ENCODE measurements at regions not wholly inside any gene's neighbourhood (a gene's known extent, or its start where the extent isn't known, plus 50 kb on each side); places are given as distances from the start of the nearest gene placed in this dataset.

- no peak for DNase-seq
These were observed 133.2 kb upstream of the ZNF618 start for GRCh38 chr9:113742878-113743277.

GRCh38 chr9:113746486-113746885 lies 129.6 kb upstream of the ZNF618 start:
- no peak for DNase-seq

- DNase-seq, result no peak
These were observed 128.0 kb upstream of the ZNF618 start for GRCh38 chr9:113748135-113748534.

GRCh38 chr9:113753398-113754119 lies 122.5 kb upstream of the ZNF618 start:
- DNase-seq, result no peak

- no peak for DNase-seq
These were observed 121.4 kb upstream of the ZNF618 start for GRCh38 chr9:113754739-113755138.

GRCh38 chr9:113755433-113755832 lies 120.7 kb upstream of the ZNF618 start:
- no peak for DNase-seq

- DNase-seq, result no peak
These were observed 119.5 kb upstream of the ZNF618 start for GRCh38 chr9:113756476-113757192.

- no peak for DNase-seq
These were observed 112.7 kb upstream of the ZNF618 start for GRCh38 chr9:113763429-113763828.

GRCh38 chr9:113764572-113764971 lies 111.5 kb upstream of the ZNF618 start:
- DNase-seq, result no peak

- DNase-seq, result no peak
These were observed 106.7 kb upstream of the ZNF618 start for GRCh38 chr9:113769412-113769811.

- no peak for DNase-seq
These were observed 105.7 kb upstream of the ZNF618 start for GRCh38 chr9:113770396-113770795.

GRCh38 chr9:113771199-113771598 lies 104.9 kb upstream of the ZNF618 start:
- DNase-seq, result no peak

- no peak for DNase-seq
These were observed 103.8 kb upstream of the ZNF618 start for GRCh38 chr9:113772121-113772810.

GRCh38 chr9:113774963-113775362 lies 101.1 kb upstream of the ZNF618 start:
- no peak for DNase-seq

- DNase-seq, result no peak
These were observed 100.4 kb upstream of the ZNF618 start for GRCh38 chr9:113775749-113776148.

- DNase-seq, result no peak
These were observed 99.9 kb upstream of the ZNF618 start for GRCh38 chr9:113776194-113776593.

GRCh38 chr9:113781381-113781780 lies 94.7 kb upstream of the ZNF618 start:
- no peak for DNase-seq

GRCh38 chr9:113781896-113782295 lies 94.2 kb upstream of the ZNF618 start:
- DNase-seq, result no peak

GRCh38 chr9:113783475-113783874 lies 92.6 kb upstream of the ZNF618 start:
- DNase-seq, result no peak

GRCh38 chr9:113785334-113785733 lies 90.8 kb upstream of the ZNF618 start:
- DNase-seq, result no peak

GRCh38 chr9:113786071-113786470 lies 90.0 kb upstream of the ZNF618 start:
- DNase-seq, result no peak

- no peak for DNase-seq
These were observed 88.2 kb upstream of the ZNF618 start for GRCh38 chr9:113787871-113788270.

- DNase-seq, result no peak
These were observed 87.3 kb upstream of the ZNF618 start for GRCh38 chr9:113788616-113789330.

All from NCI-H1436 (cell line).